GM21515 (cell line): ENCODE measurements at regions not wholly inside any gene's neighbourhood (a gene's known extent, or its start where the extent isn't known, plus 50 kb on each side); places are given as distances from the start of the nearest gene placed in this dataset.

Experiments used
- ATAC-seq: cut with Tn5 transposase; IDR thresholded peaks from one replicate; pipeline ENCODE4 v1.9.1; 2021; ENCODE audit not compliant: unreplicated experiment

GRCh38 chr11:91960770-91961169 is 263.8 kb upstream of the FAT3 start:
- no peak for ATAC-seq

- ATAC-seq = no peak
Measured at GRCh38 chr11:91959411-91959810, 265.2 kb upstream of the FAT3 start.

- no peak for ATAC-seq
Measured at GRCh38 chr11:91956711-91957110, 267.9 kb upstream of the FAT3 start.

- no peak for ATAC-seq
Measured at GRCh38 chr11:91955206-91955605, 269.4 kb upstream of the FAT3 start.

GRCh38 chr11:91952056-91952455 is 272.6 kb upstream of the FAT3 start:
- no peak for ATAC-seq

GRCh38 chr11:91947215-91947820 is 277.3 kb upstream of the FAT3 start:
- ATAC-seq = no peak

- ATAC-seq = no peak
Measured at GRCh38 chr11:91946397-91946951, 278.1 kb upstream of the FAT3 start.

GRCh38 chr11:91935120-91935519 is 289.5 kb upstream of the FAT3 start:
- ATAC-seq = no peak

GRCh38 chr11:91932151-91932821 is 292.3 kb upstream of the FAT3 start:
- no peak for ATAC-seq

GRCh38 chr11:91927448-91927847 is 297.2 kb upstream of the FAT3 start:
- ATAC-seq = no peak

GRCh38 chr11:91926965-91927364 is 297.7 kb upstream of the FAT3 start:
- ATAC-seq = no peak

GRCh38 chr11:91922846-91923245 is 301.8 kb upstream of the FAT3 start:
- ATAC-seq = no peak

- no peak for ATAC-seq
Measured at GRCh38 chr11:91921974-91922373, 302.6 kb upstream of the FAT3 start.

GRCh38 chr11:91913407-91913806 is 311.2 kb upstream of the FAT3 start:
- ATAC-seq = no peak

GRCh38 chr11:91912322-91912721 is 312.3 kb upstream of the FAT3 start:
- ATAC-seq = no peak

- no peak for ATAC-seq
Measured at GRCh38 chr11:91906871-91907624, 317.6 kb upstream of the FAT3 start.

GRCh38 chr11:91904792-91905785 is 319.5 kb upstream of the FAT3 start:
- no peak for ATAC-seq

- no peak for ATAC-seq
Measured at GRCh38 chr11:91902312-91902711, 322.3 kb upstream of the FAT3 start.

- ATAC-seq = no peak
Measured at GRCh38 chr11:91880660-91881059, 344.0 kb upstream of the FAT3 start.

GRCh38 chr11:91876746-91877145 is 347.9 kb upstream of the FAT3 start:
- ATAC-seq = no peak

- no peak for ATAC-seq
Measured at GRCh38 chr11:91872243-91872642, 352.4 kb upstream of the FAT3 start.
